H1 (cell line): ENCODE measurements at regions not wholly inside any gene's neighbourhood (a gene's known extent, or its start where the extent isn't known, plus 50 kb on each side); places are given as distances from the start of the nearest gene placed in this dataset.

Experiments used
- CHD1 ChIP-seq: IDR thresholded peaks from 2 replicates; pipeline ENCODE4 v1.6.1; 2012; ENCODE audit warnings: low read depth, low read length, improper control_type of control experiment
- CTCF ChIP-seq, 3 experiments: IDR thresholded peaks; 1 replicate in 2 of 3; 2 replicates in 1 of 3; pipeline versions ENCODE4 v1.5.1 to v1.6.1; 2011; ENCODE audit warnings: low read length in 3 of 3, mild to moderate bottlenecking in 3 of 3, inconsistent platforms in 2 of 3, low read depth in 1 of 3, moderate library complexity in 1 of 3; ENCODE audit not compliant: insufficient read depth in 1 of 3; ENCODE audit errors: control extremely low read depth in 1 of 3
- EZH2 ChIP-seq: fragments of 200-600 bp; sonication (generic); IDR thresholded peaks from 2 replicates; pipeline ENCODE4 v1.7.1; 2012; ENCODE audit warnings: low read depth, mild to moderate bottlenecking, moderate library complexity, low read length, inconsistent platforms; ENCODE audit not compliant: severe bottlenecking
- KDM5A ChIP-seq: fragments of 200-600 bp; IDR thresholded peaks from 2 replicates; pipeline ENCODE4 v1.7.1; 2012; ENCODE audit warnings: mild to moderate bottlenecking, low read length, inconsistent platforms, mixed read lengths
- MAFK ChIP-seq: IDR thresholded peaks from 2 replicates; pipeline ENCODE4 v1.6.1; 2012; ENCODE audit warnings: low read depth, mild to moderate bottlenecking, improper control_type of control experiment, low read length
- POLR2AphosphoS5 ChIP-seq: IDR thresholded peaks from 2 replicates; pipeline ENCODE4 v1.6.1; 2011; ENCODE audit warnings: low read depth, low read length
- RFX5 ChIP-seq: IDR thresholded peaks from 2 replicates; pipeline ENCODE4 v1.6.1; 2011; ENCODE audit warnings: low read depth, low read length, improper control_type of control experiment, borderline replicate concordance
- RNF2 ChIP-seq: fragments of 200-900, 300-1000 bp; sonication (generic); IDR thresholded peaks from 2 replicates; pipeline ENCODE4 v1.7.1; 2016; ENCODE audit warnings: borderline replicate concordance, low read depth, mild to moderate bottlenecking, antibody characterized with exemption, low read length; ENCODE audit not compliant: poor library complexity, severe bottlenecking; ENCODE audit errors: missing control alignments

- TF ChIP-seq EZH2 (no peak), CTCF (IDR thresholded peaks at IDR 0.05; ENCODE audit: control extremely low read depth in 1 of 3, insufficient read depth in 1 of 3, low read depth in 1 of 3, low read length in 3 of 3) (no peak), RFX5 (no peak), KDM5A (no peak), CHD1 (no peak), MAFK (no peak), RNF2 (no peak), POLR2AphosphoS5 (no peak)
Observed at GRCh38 chr3:106293161-106293560, 424.3 kb upstream of the CBLB start.
